ENCODE measurements at regions not wholly inside any gene's neighbourhood (a gene's known extent, or its start where the extent isn't known, plus 50 kb on each side); places are given as distances from the start of the nearest gene placed in this dataset.

- Histone ChIP-seq H3K36me3 (ENCODE audit: low read depth, missing control alignments) (no peaks in the 10 kb centered on the region), H3K27me3 (no peaks in the 10 kb centered on the region), H3K9me3 (no peaks in the 10 kb centered on the region), H3K4me1 (no peaks in the 10 kb centered on the region), H3K4me3 (no peak overlapping the region), H3K27ac (no peak overlapping the region)
- intact Hi-C loops (cut with DNase I; ENCODE audit: low total_unique reads), result loop anchor here (10.0 kb wide), 1 partner anchor 434 kb away; no protein-coding TSS in a partner anchor
- WGBS, 2 donors, result 88 to 96% methylated on average over 1 of the region's 1 CpG
- TF ChIP-seq POLR2A (IDR thresholded peaks at IDR 0.05) (no peak), CTCF (IDR thresholded peaks at IDR 0.05) (no peak)
- no peak for DNase-seq
These were observed 274.6 kb upstream of the GALNTL6 start for GRCh38 chr4:171538601-171539100.

- no peak for DNase-seq
- TF ChIP-seq CTCF (IDR thresholded peaks at IDR 0.05), result no peak
- no peak for TF ChIP-seq POLR2A (IDR thresholded peaks at IDR 0.05)
- H3K9me3 ChIP-seq, result no peaks in the 10 kb centered on the region
- H3K4me3 ChIP-seq, result no peak overlapping the region
- no peaks in the 10 kb centered on the region for H3K36me3 ChIP-seq (ENCODE audit: low read depth, missing control alignments)
- intact Hi-C loops (cut with DNase I; ENCODE audit: low total_unique reads), result loop anchor here (10.0 kb wide), 1 partner anchor 430 kb away; no protein-coding TSS in a partner anchor
- 77 to 79% methylated on average over 1 of the region's 1 CpG for WGBS, 2 donors
- H3K4me1 ChIP-seq, result no peaks in the 10 kb centered on the region
- H3K27ac ChIP-seq, result no peak overlapping the region
- no peaks in the 10 kb centered on the region for H3K27me3 ChIP-seq
These were observed 278.8 kb upstream of the GALNTL6 start for GRCh38 chr4:171534391-171534790.

DNA sequence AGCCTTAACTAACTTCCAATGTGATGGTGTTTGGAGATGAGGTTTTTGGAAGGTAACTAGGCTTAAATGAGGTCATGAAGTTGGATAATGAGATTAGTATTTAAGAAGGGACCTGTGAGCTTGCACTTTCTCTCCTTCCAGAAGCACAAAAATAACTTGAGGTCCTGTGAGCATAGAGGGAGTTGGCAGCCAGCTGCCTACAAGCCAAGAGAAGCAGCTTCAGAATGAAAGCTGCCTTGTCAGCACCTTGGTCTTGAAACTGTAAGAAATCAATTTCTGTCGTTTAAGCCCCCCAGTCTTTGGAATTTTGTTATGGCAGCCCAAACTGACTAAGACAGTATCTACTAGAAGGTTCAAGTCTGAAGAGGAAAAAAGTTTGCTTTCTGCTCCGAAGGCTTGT, 280.2 kb upstream of the GALNTL6 start:
- intact Hi-C loops (cut with DNase I; ENCODE audit: low total_unique reads), result loop anchor here (10.0 kb wide), 1 partner anchor 428 kb away; no protein-coding TSS in a partner anchor
- Histone ChIP-seq H3K9me3 (no peaks in the 10 kb centered on the region), H3K27me3 (no peaks in the 10 kb centered on the region), H3K27ac (no peak overlapping the region), H3K4me3 (no peak overlapping the region), H3K4me1 (no peaks in the 10 kb centered on the region), H3K36me3 (ENCODE audit: low read depth, missing control alignments) (no peaks in the 10 kb centered on the region)
- TF ChIP-seq POLR2A (IDR thresholded peaks at IDR 0.05) (no peak), CTCF (IDR thresholded peaks at IDR 0.05) (no peak)
- DNase-seq, result no peak
- 64 to 73% methylated on average over 2 of the region's 2 CpGs for WGBS, 2 donors

DNA sequence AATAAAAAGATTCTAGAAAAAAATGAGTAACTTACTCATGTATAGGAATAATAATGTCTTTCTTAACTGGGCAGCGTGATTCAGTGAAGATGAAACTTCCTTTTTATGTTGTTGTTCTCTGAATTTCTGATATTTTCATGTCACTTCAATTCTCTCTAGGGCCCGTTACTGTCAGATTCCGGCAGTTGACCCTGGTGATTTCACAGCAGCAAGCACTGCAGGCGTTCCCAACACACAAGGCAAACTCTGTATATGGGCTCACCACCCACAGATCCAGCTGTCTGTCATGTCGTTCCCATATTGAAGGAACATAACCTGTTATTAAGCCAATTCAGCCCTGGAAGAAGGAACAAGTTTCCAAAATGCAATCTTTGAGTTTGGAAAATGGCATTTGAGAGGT, 288.3 kb upstream of the GALNTL6 start:
- Histone ChIP-seq H3K27ac (no peak overlapping the region), H3K4me3 (no peak overlapping the region), H3K36me3 (ENCODE audit: low read depth, missing control alignments) (no peaks in the 10 kb centered on the region), H3K4me1 (no peaks in the 10 kb centered on the region), H3K27me3 (no peaks in the 10 kb centered on the region), H3K9me3 (no peaks in the 10 kb centered on the region)
- DNase-seq, result no peak
- intact Hi-C loops (cut with DNase I; ENCODE audit: low total_unique reads), result no loop called here
- WGBS, 2 donors, result 82 to 84% methylated on average over 5 of the region's 5 CpGs
- TF ChIP-seq CTCF (IDR thresholded peaks at IDR 0.05) (no peak), POLR2A (IDR thresholded peaks at IDR 0.05) (no peak)

GRCh38 chr4:171521726-171522125, 291.5 kb upstream of the GALNTL6 start:
- Histone ChIP-seq H3K4me1 (no peaks in the 10 kb centered on the region), H3K4me3 (no peak overlapping the region), H3K36me3 (ENCODE audit: low read depth, missing control alignments) (no peaks in the 10 kb centered on the region), H3K27ac (no peak overlapping the region), H3K9me3 (no peaks in the 10 kb centered on the region), H3K27me3 (no peaks in the 10 kb centered on the region)
- DNase-seq, result no peak
- intact Hi-C loops (cut with DNase I; ENCODE audit: low total_unique reads), result no loop called here
- TF ChIP-seq POLR2A (IDR thresholded peaks at IDR 0.05), result no peak
- TF ChIP-seq CTCF (IDR thresholded peaks at IDR 0.05), result no peak
- WGBS, 2 donors, result 62 to 63% methylated on average over 3 of the region's 3 CpGs

Data from testis (tissue), 2 donors.